ENCODE measurements at regions not wholly inside any gene's neighbourhood (a gene's known extent, or its start where the extent isn't known, plus 50 kb on each side); places are given as distances from the start of the nearest gene placed in this dataset.

DNA sequence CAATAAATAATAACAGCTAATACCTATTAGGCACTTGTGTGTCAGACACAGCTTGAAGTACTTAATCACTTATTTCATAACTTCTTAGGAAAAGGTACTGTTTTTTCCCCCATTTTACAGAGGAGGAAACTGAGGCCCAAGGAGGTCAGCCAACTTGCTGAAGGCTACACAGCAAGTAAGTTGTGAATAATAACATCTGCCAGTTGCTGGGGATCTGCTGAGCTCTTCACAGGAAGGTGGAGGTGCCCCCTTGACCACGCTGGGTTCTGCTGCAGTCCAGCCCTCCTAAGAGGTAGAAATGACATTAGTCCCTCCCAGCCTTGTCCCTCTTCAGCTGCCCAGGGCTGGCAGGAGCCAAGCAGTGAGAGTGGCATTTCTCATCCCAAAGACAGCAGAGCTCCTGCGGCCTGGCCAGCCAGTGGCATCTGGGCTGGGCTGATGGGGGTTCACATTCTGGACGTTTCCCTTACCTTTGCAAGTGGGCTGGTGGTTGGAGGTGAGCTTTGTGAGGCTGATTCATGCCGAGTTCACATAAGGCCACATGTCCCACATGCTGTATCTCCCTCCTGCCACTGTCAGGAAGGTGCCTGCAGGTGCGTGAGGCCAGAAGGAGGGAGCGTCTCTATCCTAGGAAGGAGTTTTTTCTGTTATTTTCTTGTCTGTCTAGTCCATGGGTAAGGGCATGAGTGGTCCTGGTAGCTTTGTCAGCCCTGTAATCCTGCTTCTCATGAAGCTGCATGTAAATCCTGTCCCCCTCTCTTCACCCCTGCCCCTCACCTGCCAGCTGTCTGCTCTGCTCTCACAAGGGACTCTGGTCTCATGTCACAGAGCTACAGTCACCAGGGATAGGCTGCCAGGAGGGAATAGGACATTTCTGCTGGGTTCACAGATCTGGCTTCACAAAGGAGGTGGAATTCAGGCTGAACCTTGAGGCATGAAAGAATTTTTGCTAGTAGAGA, 171.7 kb downstream of the MACROH2A1 start:
- no peaks in the 10 kb centered on the region for H3K27me3 ChIP-seq (replicated peaks; ENCODE audit: control insufficient read depth, insufficient read depth, low read length, poor library complexity, severe bottlenecking)

DNA sequence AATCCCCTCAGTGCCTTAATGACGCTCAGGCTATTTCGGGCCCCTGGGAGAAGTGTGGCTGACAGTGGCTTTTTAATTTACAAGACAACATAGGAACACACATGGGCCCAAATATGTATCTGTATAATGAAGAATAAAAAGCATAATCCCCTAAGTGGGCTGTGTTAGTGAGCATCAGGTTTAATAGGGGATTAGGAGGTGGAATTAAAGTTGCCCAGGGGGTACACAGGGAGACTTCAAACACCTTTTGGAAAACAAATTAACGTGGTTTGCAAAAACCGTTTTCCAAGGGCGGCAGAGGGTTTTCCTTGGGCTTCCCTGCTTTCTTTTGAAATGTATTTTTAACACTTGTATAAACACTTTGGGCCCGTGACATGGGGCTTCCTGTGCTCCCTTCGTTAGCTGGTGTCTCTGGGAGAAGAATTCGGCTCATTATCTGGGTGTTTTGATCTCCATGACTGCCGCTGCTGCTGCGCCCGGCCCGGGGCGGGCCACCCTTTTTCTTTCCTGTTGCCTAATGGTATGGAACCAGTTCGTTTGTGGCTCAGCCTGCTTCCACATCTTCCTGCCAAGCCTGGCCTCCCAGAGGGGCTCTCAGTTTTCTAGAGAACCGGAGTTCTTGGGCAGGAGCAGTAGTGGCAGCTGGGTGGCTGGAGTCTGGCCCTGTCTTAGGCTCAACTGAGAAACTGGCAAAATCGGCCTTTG, 173.0 kb downstream of the MACROH2A1 start:
- H3K27me3 ChIP-seq (replicated peaks; ENCODE audit: control insufficient read depth, insufficient read depth, low read length, poor library complexity, severe bottlenecking): no peaks in the 10 kb centered on the region
- no peak overlapping the region for H3K27ac ChIP-seq (ENCODE audit: insufficient read depth, low read length, poor library complexity, severe bottlenecking)
- no peaks in the 10 kb centered on the region for H3K4me1 ChIP-seq (ENCODE audit: control insufficient read depth, insufficient read depth, low read length, poor library complexity, severe bottlenecking)
- no peak for DNase-seq
- no peaks in the 10 kb centered on the region for H3K9me3 ChIP-seq (ENCODE audit: control insufficient read depth, low read length)
- no peak overlapping the region for H3K4me3 ChIP-seq (ENCODE audit: insufficient read depth, low read depth, low read length, poor library complexity, severe bottlenecking)
- no peaks in the 10 kb centered on the region for H3K36me3 ChIP-seq (ENCODE audit: control insufficient read depth, insufficient read depth, low read length)

More for the DNA sequence above, 171.7 kb downstream of the MACROH2A1 start:
- H3K4me3 ChIP-seq (ENCODE audit: insufficient read depth, low read depth, low read length, poor library complexity, severe bottlenecking): no peak overlapping the region
- H3K27ac ChIP-seq (ENCODE audit: insufficient read depth, low read length, poor library complexity, severe bottlenecking): no peak overlapping the region
- H3K9me3 ChIP-seq (ENCODE audit: control insufficient read depth, low read length): no peaks in the 10 kb centered on the region
- H3K36me3 ChIP-seq (ENCODE audit: control insufficient read depth, insufficient read depth, low read length): no peaks in the 10 kb centered on the region
- H3K4me1 ChIP-seq (ENCODE audit: control insufficient read depth, insufficient read depth, low read length, poor library complexity, severe bottlenecking): no peaks in the 10 kb centered on the region
- no peak for DNase-seq

- H3K4me1 ChIP-seq (ENCODE audit: control insufficient read depth, insufficient read depth, low read length, poor library complexity, severe bottlenecking): no peaks in the 10 kb centered on the region
- no peaks in the 10 kb centered on the region for H3K9me3 ChIP-seq (ENCODE audit: control insufficient read depth, low read length)
- H3K27ac ChIP-seq (ENCODE audit: insufficient read depth, low read length, poor library complexity, severe bottlenecking): no peak overlapping the region
- no peak overlapping the region for H3K4me3 ChIP-seq (ENCODE audit: insufficient read depth, low read depth, low read length, poor library complexity, severe bottlenecking)
- H3K36me3 ChIP-seq (ENCODE audit: control insufficient read depth, insufficient read depth, low read length): no peaks in the 10 kb centered on the region
- H3K27me3 ChIP-seq (replicated peaks; ENCODE audit: control insufficient read depth, insufficient read depth, low read length, poor library complexity, severe bottlenecking): no peaks in the 10 kb centered on the region
- DNase-seq: no peak
These were observed 175.0 kb downstream of the MACROH2A1 start for GRCh38 chr5:135223891-135224625.

GRCh38 chr5:135223404-135223803, 175.6 kb downstream of the MACROH2A1 start:
- Histone ChIP-seq H3K4me1 (ENCODE audit: control insufficient read depth, insufficient read depth, low read length, poor library complexity, severe bottlenecking) (no peaks in the 10 kb centered on the region), H3K36me3 (ENCODE audit: control insufficient read depth, insufficient read depth, low read length) (no peaks in the 10 kb centered on the region), H3K27ac (ENCODE audit: insufficient read depth, low read length, poor library complexity, severe bottlenecking) (no peak overlapping the region), H3K9me3 (ENCODE audit: control insufficient read depth, low read length) (no peaks in the 10 kb centered on the region), H3K4me3 (ENCODE audit: insufficient read depth, low read depth, low read length, poor library complexity, severe bottlenecking) (no peak overlapping the region), H3K27me3 (replicated peaks; ENCODE audit: control insufficient read depth, insufficient read depth, low read length, poor library complexity, severe bottlenecking) (no peaks in the 10 kb centered on the region)
- no peak for DNase-seq

DNA sequence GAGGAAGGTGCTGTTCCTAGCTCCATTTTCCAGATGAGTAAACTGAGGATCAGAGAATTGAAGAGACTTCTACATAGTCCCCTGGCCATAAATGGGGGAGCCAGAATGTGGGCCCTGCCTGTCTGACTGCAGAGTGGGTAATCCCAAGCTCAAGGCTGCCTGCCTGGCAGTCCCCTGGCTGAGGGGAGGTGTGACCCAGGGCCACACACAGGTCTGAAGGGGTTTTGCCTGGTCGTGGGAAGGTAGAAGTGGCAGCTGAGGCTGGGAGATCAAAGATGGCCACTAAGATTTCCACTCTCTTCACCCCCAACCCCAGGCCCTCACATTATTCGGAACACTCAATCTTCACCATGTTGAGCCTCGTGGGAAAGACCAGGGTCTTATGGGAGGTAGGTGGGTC, 176.3 kb downstream of the MACROH2A1 start:
- Histone ChIP-seq H3K27ac (ENCODE audit: insufficient read depth, low read length, poor library complexity, severe bottlenecking) (no peak overlapping the region), H3K36me3 (ENCODE audit: control insufficient read depth, insufficient read depth, low read length) (no peaks in the 10 kb centered on the region), H3K27me3 (replicated peaks; ENCODE audit: control insufficient read depth, insufficient read depth, low read length, poor library complexity, severe bottlenecking) (no peaks in the 10 kb centered on the region), H3K4me3 (ENCODE audit: insufficient read depth, low read depth, low read length, poor library complexity, severe bottlenecking) (no peak overlapping the region), H3K4me1 (ENCODE audit: control insufficient read depth, insufficient read depth, low read length, poor library complexity, severe bottlenecking) (no peaks in the 10 kb centered on the region), H3K9me3 (ENCODE audit: control insufficient read depth, low read length) (no peaks in the 10 kb centered on the region)
- no peak for DNase-seq

DNA sequence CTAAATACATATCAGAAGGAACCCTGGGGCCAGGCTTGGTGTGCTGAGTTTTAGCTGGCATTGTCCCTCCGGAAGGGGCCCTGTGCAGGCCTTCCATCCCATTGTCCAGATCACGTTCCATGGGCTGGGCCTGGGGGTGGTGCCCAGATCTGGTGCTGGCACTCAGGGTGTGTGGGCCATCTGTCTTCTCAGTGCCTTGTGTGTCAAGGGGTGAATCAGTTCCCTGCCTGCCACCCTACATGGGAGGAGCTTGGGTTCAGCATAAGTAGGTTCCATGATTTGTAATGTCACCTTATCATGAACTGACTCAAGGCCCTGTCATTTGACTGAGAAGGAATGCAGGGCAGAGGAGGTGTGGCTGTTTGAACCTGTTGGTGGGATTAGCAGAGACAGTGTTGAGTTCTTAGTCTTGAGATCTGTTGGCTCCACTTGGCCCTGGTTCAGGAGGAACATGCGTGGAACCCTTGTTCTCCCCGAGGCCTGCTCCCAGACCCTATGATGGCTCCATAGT, 176.8 kb downstream of the MACROH2A1 start:
- Histone ChIP-seq H3K27ac (ENCODE audit: insufficient read depth, low read length, poor library complexity, severe bottlenecking) (no peak overlapping the region), H3K36me3 (ENCODE audit: control insufficient read depth, insufficient read depth, low read length) (no peaks in the 10 kb centered on the region), H3K27me3 (replicated peaks; ENCODE audit: control insufficient read depth, insufficient read depth, low read length, poor library complexity, severe bottlenecking) (no peaks in the 10 kb centered on the region), H3K9me3 (ENCODE audit: control insufficient read depth, low read length) (no peaks in the 10 kb centered on the region), H3K4me3 (ENCODE audit: insufficient read depth, low read depth, low read length, poor library complexity, severe bottlenecking) (no peak overlapping the region), H3K4me1 (ENCODE audit: control insufficient read depth, insufficient read depth, low read length, poor library complexity, severe bottlenecking) (no peaks in the 10 kb centered on the region)
- DNase-seq: no peak

DNA sequence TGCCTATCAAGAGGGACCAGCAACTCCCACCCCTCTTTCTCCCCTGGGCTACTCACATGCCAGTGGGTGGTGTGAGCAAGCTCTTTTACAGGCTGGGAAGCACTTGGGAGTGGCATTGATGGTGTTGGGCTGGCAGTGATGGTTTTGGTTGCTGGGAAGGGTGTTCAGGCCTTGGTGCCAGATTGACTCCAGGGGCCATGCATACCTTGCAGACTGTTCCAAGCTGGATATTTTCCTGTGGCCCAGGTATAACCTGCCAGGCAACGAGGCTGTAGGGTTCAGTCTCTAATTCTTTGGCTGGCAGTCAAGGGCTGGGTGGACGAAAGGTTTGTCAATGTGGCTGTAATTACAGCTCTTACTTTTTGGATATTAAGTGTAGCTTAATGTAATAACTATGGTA, 177.3 kb downstream of the MACROH2A1 start:
- H3K4me1 ChIP-seq (ENCODE audit: control insufficient read depth, insufficient read depth, low read length, poor library complexity, severe bottlenecking): no peaks in the 10 kb centered on the region
- DNase-seq: no peak
- no peaks in the 10 kb centered on the region for H3K9me3 ChIP-seq (ENCODE audit: control insufficient read depth, low read length)
- no peak overlapping the region for H3K4me3 ChIP-seq (ENCODE audit: insufficient read depth, low read depth, low read length, poor library complexity, severe bottlenecking)
- no peak overlapping the region for H3K27ac ChIP-seq (ENCODE audit: insufficient read depth, low read length, poor library complexity, severe bottlenecking)
- no peaks in the 10 kb centered on the region for H3K36me3 ChIP-seq (ENCODE audit: control insufficient read depth, insufficient read depth, low read length)
- no peaks in the 10 kb centered on the region for H3K27me3 ChIP-seq (replicated peaks; ENCODE audit: control insufficient read depth, insufficient read depth, low read length, poor library complexity, severe bottlenecking)

- Histone ChIP-seq H3K4me1 (ENCODE audit: control insufficient read depth, insufficient read depth, low read length, poor library complexity, severe bottlenecking) (no peaks in the 10 kb centered on the region), H3K27me3 (replicated peaks; ENCODE audit: control insufficient read depth, insufficient read depth, low read length, poor library complexity, severe bottlenecking) (no peaks in the 10 kb centered on the region), H3K27ac (ENCODE audit: insufficient read depth, low read length, poor library complexity, severe bottlenecking) (no peak overlapping the region), H3K9me3 (ENCODE audit: control insufficient read depth, low read length) (no peaks in the 10 kb centered on the region), H3K36me3 (ENCODE audit: control insufficient read depth, insufficient read depth, low read length) (no peaks in the 10 kb centered on the region), H3K4me3 (ENCODE audit: insufficient read depth, low read depth, low read length, poor library complexity, severe bottlenecking) (no peak overlapping the region)
- DNase-seq: no peak
These were observed 177.9 kb downstream of the MACROH2A1 start for GRCh38 chr5:135221187-135221473.

GRCh38 chr5:135220394-135221186, 178.4 kb downstream of the MACROH2A1 start:
- H3K4me1 ChIP-seq (ENCODE audit: control insufficient read depth, insufficient read depth, low read length, poor library complexity, severe bottlenecking): no peaks in the 10 kb centered on the region
- no peak overlapping the region for H3K4me3 ChIP-seq (ENCODE audit: insufficient read depth, low read depth, low read length, poor library complexity, severe bottlenecking)
- H3K27ac ChIP-seq (ENCODE audit: insufficient read depth, low read length, poor library complexity, severe bottlenecking): no peak overlapping the region
- DNase-seq: no peak
- H3K27me3 ChIP-seq (replicated peaks; ENCODE audit: control insufficient read depth, insufficient read depth, low read length, poor library complexity, severe bottlenecking): no peaks in the 10 kb centered on the region
- H3K9me3 ChIP-seq (ENCODE audit: control insufficient read depth, low read length): no peaks in the 10 kb centered on the region
- no peaks in the 10 kb centered on the region for H3K36me3 ChIP-seq (ENCODE audit: control insufficient read depth, insufficient read depth, low read length)
